Trophoblast cell (in vitro differentiated cells and primary cell): ENCODE measurements at regions not wholly inside any gene's neighbourhood (a gene's known extent, or its start where the extent isn't known, plus 50 kb on each side); places are given as distances from the start of the nearest gene placed in this dataset.

ENCODE experiments used
- DNase-seq, 2 donors: peaks; one replicate each; pipeline ENCODE4 v3.0.0-alpha.2; 2016
- H2AFZ ChIP-seq: 2 replicates; pipeline ENCODE4 v1.6.1; 2013; ENCODE audit warnings: low read length, moderate library complexity, mild to moderate bottlenecking; ENCODE audit not compliant: insufficient read depth, poor library complexity
- H2AK5ac ChIP-seq: 2 replicates; pipeline ENCODE4 v1.6.1; 2013; ENCODE audit warnings: mild to moderate bottlenecking, low read length
- H2BK120ac ChIP-seq: 2 replicates; pipeline ENCODE4 v1.6.1; 2013; ENCODE audit warnings: low read length, mild to moderate bottlenecking, moderate library complexity; ENCODE audit not compliant: insufficient read depth, poor library complexity
- H2BK12ac ChIP-seq: 2 replicates; pipeline ENCODE4 v1.6.1; 2013; ENCODE audit warnings: mild to moderate bottlenecking, low read length, moderate library complexity
- H2BK5ac ChIP-seq: 2 replicates; pipeline ENCODE4 v1.6.1; 2013; ENCODE audit warnings: low read length, low read depth, moderate library complexity, mild to moderate bottlenecking; ENCODE audit not compliant: poor library complexity
- H3K14ac ChIP-seq: 2 replicates; pipeline ENCODE4 v1.6.1; 2013; ENCODE audit warnings: mild to moderate bottlenecking, low read length
- H3K18ac ChIP-seq: 2 replicates; pipeline ENCODE4 v1.6.1; 2013; ENCODE audit warnings: mild to moderate bottlenecking, low read length
- H3K23ac ChIP-seq: 2 replicates; pipeline ENCODE4 v1.6.1; 2013; ENCODE audit warnings: low read length
- H3K27ac ChIP-seq: 2 replicates; pipeline ENCODE4 v1.5.1; 2013; ENCODE audit warnings: low read depth, mild to moderate bottlenecking, inconsistent platforms, low read length, moderate library complexity
- H3K27me3 ChIP-seq: 2 replicates; pipeline ENCODE4 v1.6.1; 2013; ENCODE audit warnings: inconsistent platforms, mild to moderate bottlenecking, low read length, moderate library complexity; ENCODE audit not compliant: insufficient read depth
- H3K36me3 ChIP-seq, 2 experiments: 1 replicate in 1 of 2; 2 replicates in 1 of 2; pipeline ENCODE4 v1.6.1; 2013; ENCODE audit warnings: low read length in 2 of 2, mild to moderate bottlenecking in 2 of 2, moderate library complexity in 1 of 2; ENCODE audit not compliant: insufficient read depth in 2 of 2, control insufficient read depth in 1 of 2
- H3K4ac ChIP-seq: 2 replicates; pipeline ENCODE4 v1.6.1; 2013; ENCODE audit warnings: low read depth, mild to moderate bottlenecking, low read length, moderate library complexity
- H3K4me1 ChIP-seq, 2 experiments: 1 replicate in 1 of 2; 2 replicates in 1 of 2; pipeline ENCODE4 v1.6.1; 2013; ENCODE audit warnings: low read length in 2 of 2, mild to moderate bottlenecking in 2 of 2, moderate library complexity in 1 of 2; ENCODE audit not compliant: insufficient read depth in 2 of 2, control insufficient read depth in 1 of 2
- H3K4me2 ChIP-seq: 2 replicates; pipeline ENCODE4 v1.6.1; 2013; ENCODE audit warnings: inconsistent platforms, mild to moderate bottlenecking, low read length, moderate library complexity
- H3K4me3 ChIP-seq: 2 replicates; pipeline ENCODE4 v1.5.1; 2013; ENCODE audit warnings: mild to moderate bottlenecking, low read depth, low read length, inconsistent platforms
- H3K79me1 ChIP-seq: one replicate; pipeline ENCODE4 v1.6.1; 2013; ENCODE audit warnings: low read length
- H3K79me2 ChIP-seq: 2 replicates; pipeline ENCODE4 v1.6.1; 2013; ENCODE audit warnings: low read length, mild to moderate bottlenecking; ENCODE audit not compliant: control insufficient read depth, insufficient read depth, poor library complexity
- H3K9ac ChIP-seq: 2 replicates; pipeline ENCODE4 v1.6.1; 2013; ENCODE audit warnings: mild to moderate bottlenecking, low read length
- H3K9me3 ChIP-seq: 2 replicates; pipeline ENCODE4 v1.6.1; 2013; ENCODE audit warnings: low read depth, mild to moderate bottlenecking, control low read depth, inconsistent platforms, low read length; ENCODE audit not compliant: insufficient read depth
- H4K12ac ChIP-seq: 2 replicates; pipeline ENCODE4 v1.6.1; 2013; ENCODE audit warnings: low read depth, mild to moderate bottlenecking, low read length, moderate library complexity
- H4K8ac ChIP-seq: 2 replicates; pipeline ENCODE4 v1.6.1; 2013; ENCODE audit warnings: low read depth, mild to moderate bottlenecking, low read length, moderate library complexity
- H4K91ac ChIP-seq: one replicate; pipeline ENCODE4 v1.6.1; 2013; ENCODE audit warnings: low read depth, mild to moderate bottlenecking, low read length, moderate library complexity
- WGBS: extraction: QIAGEN DNeasy Blood & Tissue Kit; methylation state at CpG from one replicate; pipeline ENCODE4 v1.1.7; 2013; ENCODE audit warnings: missing lambda C conversion rate; ENCODE audit not compliant: insufficient read length, insufficient coverage; ENCODE audit errors: extremely low coverage; 5-methylcytosine and 5-hydroxymethylcytosine counted together

GRCh38 chr1:87615901-87616300, 287.2 kb downstream of the LMO4 start:
- Histone ChIP-seq H3K9me3 (peaks cover 2% of the 10 kb centered on the region), H3K79me2 (no peaks in the 10 kb centered on the region), H3K18ac (no peak overlapping the region), H2AFZ (no peak overlapping the region), H3K14ac (no peak overlapping the region), H3K4me1 (peaks cover 0 to 3% of the 10 kb centered on the region in 2 experiments), H2BK120ac (no peak overlapping the region), H3K4ac (no peak overlapping the region), H3K4me2 (no peak overlapping the region), H3K79me1 (no peaks in the 10 kb centered on the region), H4K8ac (no peak overlapping the region), H3K23ac (no peak overlapping the region), H4K91ac (no peak overlapping the region), H2BK5ac (no peak overlapping the region), H3K36me3 (no peaks in the 10 kb centered on the region), H2BK12ac (no peak overlapping the region), H3K27me3 (no peaks in the 10 kb centered on the region), H2AK5ac (no peak overlapping the region), H4K12ac (no peak overlapping the region), H3K9ac (no peak overlapping the region), H3K4me3 (no peak overlapping the region), H3K27ac (no peak overlapping the region)
- WGBS = no CpG with 5 or more reads among the region's 2 CpGs
- DNase-seq = no peak

DNA sequence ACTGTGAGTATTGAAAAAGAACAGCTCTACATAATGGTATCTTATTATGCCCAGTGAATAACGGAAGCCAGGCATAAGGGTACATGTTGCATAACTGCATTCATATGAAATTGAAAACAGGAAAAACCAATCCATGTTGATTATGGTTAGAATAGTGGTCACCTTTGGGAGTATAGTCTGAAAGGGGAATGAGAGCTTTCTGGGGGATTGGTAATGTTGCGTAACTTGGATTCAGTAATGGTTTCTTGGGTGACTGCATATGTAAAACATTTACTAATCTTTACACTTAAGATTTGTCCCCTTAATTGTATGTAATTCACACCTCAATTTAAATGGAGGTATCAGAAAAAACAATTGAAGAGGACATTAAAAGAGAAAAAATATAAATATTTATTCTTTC, 292.1 kb downstream of the LMO4 start:
- H3K79me1 ChIP-seq = no peaks in the 10 kb centered on the region
- H3K4ac ChIP-seq = no peak overlapping the region
- H3K4me1 ChIP-seq = no peaks in the 10 kb centered on the region
- DNase-seq = peak in 1 of 2 donors; percentile 40
- H2BK120ac ChIP-seq = no peak overlapping the region
- H4K91ac ChIP-seq = no peak overlapping the region
- no peak overlapping the region for H3K9ac ChIP-seq
- peaks cover 2% of the 10 kb centered on the region for H3K9me3 ChIP-seq
- no peak overlapping the region for H2AK5ac ChIP-seq
- no peak overlapping the region for H2AFZ ChIP-seq
- H3K27ac ChIP-seq = no peak overlapping the region
- no peak overlapping the region for H3K4me2 ChIP-seq
- H2BK12ac ChIP-seq = no peak overlapping the region
- no peak overlapping the region for H3K4me3 ChIP-seq
- WGBS = no CpG with 5 or more reads among the region's 2 CpGs
- no peak overlapping the region for H3K14ac ChIP-seq
- H3K36me3 ChIP-seq = no peaks in the 10 kb centered on the region
- H3K18ac ChIP-seq = no peak overlapping the region
- no peaks in the 10 kb centered on the region for H3K79me2 ChIP-seq
- no peaks in the 10 kb centered on the region for H3K27me3 ChIP-seq
- no peak overlapping the region for H4K8ac ChIP-seq
- no peak overlapping the region for H3K23ac ChIP-seq
- no peak overlapping the region for H4K12ac ChIP-seq
- no peak overlapping the region for H2BK5ac ChIP-seq

DNA sequence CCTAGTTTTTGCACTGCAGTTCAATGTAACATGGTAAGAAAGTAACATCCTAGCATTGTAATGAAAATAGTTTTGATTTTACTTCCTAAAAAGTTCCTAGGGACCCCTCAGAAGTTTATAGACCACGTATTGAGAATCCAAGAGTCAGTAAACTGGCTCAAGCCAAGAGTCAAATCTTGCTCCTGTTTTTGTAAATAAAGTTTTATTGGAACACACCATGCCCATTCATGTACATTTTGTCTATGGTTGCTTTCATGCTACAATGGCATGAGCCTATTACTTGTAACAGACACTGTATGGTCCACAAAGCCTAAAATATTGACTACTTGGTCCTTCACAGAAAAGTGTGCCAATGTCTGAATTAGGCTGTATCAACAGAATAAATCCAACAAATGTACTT, 301.0 kb downstream of the LMO4 start:
- Histone ChIP-seq H2AK5ac (no peak overlapping the region), H3K23ac (no peak overlapping the region), H4K12ac (no peak overlapping the region), H3K9me3 (no peaks in the 10 kb centered on the region), H3K27ac (no peak overlapping the region), H3K4me1 (no peaks in the 10 kb centered on the region), H4K91ac (no peak overlapping the region), H3K4ac (no peak overlapping the region), H4K8ac (no peak overlapping the region), H3K4me2 (no peak overlapping the region), H2BK120ac (no peak overlapping the region), H2BK5ac (no peak overlapping the region), H3K79me2 (no peaks in the 10 kb centered on the region), H3K27me3 (no peaks in the 10 kb centered on the region), H3K79me1 (no peaks in the 10 kb centered on the region), H3K14ac (no peak overlapping the region), H2AFZ (no peak overlapping the region), H3K18ac (no peak overlapping the region), H2BK12ac (no peak overlapping the region), H3K4me3 (no peak overlapping the region), H3K9ac (no peak overlapping the region), H3K36me3 (no peaks in the 10 kb centered on the region)
- WGBS = no CpG with 5 or more reads among the region's 1 CpG
- no peak for DNase-seq

GRCh38 chr1:87632232-87632631, 303.6 kb downstream of the LMO4 start:
- no peaks in the 10 kb centered on the region for H3K36me3 ChIP-seq
- H3K27ac ChIP-seq = no peak overlapping the region
- no peak for DNase-seq
- no peak overlapping the region for H4K12ac ChIP-seq
- no peak overlapping the region for H3K18ac ChIP-seq
- H2BK120ac ChIP-seq = no peak overlapping the region
- no peaks in the 10 kb centered on the region for H3K79me2 ChIP-seq
- H2AFZ ChIP-seq = no peak overlapping the region
- H3K79me1 ChIP-seq = no peaks in the 10 kb centered on the region
- H3K9me3 ChIP-seq = peaks cover 9% of the 10 kb centered on the region
- H2AK5ac ChIP-seq = no peak overlapping the region
- no peak overlapping the region for H4K91ac ChIP-seq
- no peak overlapping the region for H3K4ac ChIP-seq
- H2BK12ac ChIP-seq = no peak overlapping the region
- no peaks in the 10 kb centered on the region for H3K4me1 ChIP-seq
- H3K27me3 ChIP-seq = no peaks in the 10 kb centered on the region
- H3K9ac ChIP-seq = no peak overlapping the region
- H3K23ac ChIP-seq = no peak overlapping the region
- H3K4me2 ChIP-seq = no peak overlapping the region
- no peak overlapping the region for H4K8ac ChIP-seq
- H3K4me3 ChIP-seq = no peak overlapping the region
- no peak overlapping the region for H3K14ac ChIP-seq
- WGBS = no CpG with 5 or more reads among the region's 3 CpGs
- no peak overlapping the region for H2BK5ac ChIP-seq
